PC-9 (cell line): ENCODE measurements at regions not wholly inside any gene's neighbourhood (a gene's known extent, or its start where the extent isn't known, plus 50 kb on each side); places are given as distances from the start of the nearest gene placed in this dataset.
"Not testable (repeated sequence)": the region's sequence is repeated elsewhere in the genome, so short reads cannot be mapped to it uniquely, and the experiment has no call there.

Experiments used
- BruUV-seq: library from RNA; stranded (reverse); fragments of 400-500 nt; replicated peaks from 2 replicates; lab custom pipeline; 2021; lab: Mats Ljungman, UMichigan
- CTCF ChIA-PET: fragments of 300-600 bp; sonication (Branson Sonifier 250); formaldehyde crosslinking; loops from one replicate; lab custom pipeline; 2022; ENCODE audit warnings: antibody characterized with exemption; lab: Charles Lee
- POLR2A ChIA-PET: fragments of 300-600 bp; sonication (Branson Sonifier 250); formaldehyde crosslinking; loops from one replicate; lab custom pipeline; 2022; ENCODE audit warnings: antibody characterized with exemption; ENCODE audit not compliant: unreplicated experiment; lab: Charles Lee
- DNase-seq, 2 experiments: peaks; one replicate each; pipeline versions ENCODE4 v3.0.0 to v3.0.0-alpha.2; 2015 to 2022; ENCODE audit warnings: mixed read lengths in 1 of 2
- H2AFZ ChIP-seq: fragments of 200-600 bp; sonication (generic); 2 replicates; pipeline ENCODE4 v1.8.1; 2017; ENCODE audit warnings: antibody characterized with exemption
- H3F3A ChIP-seq: fragments of 200-600 bp; sonication (generic); 2 replicates; pipeline ENCODE4 v1.8.1; 2017; ENCODE audit warnings: antibody characterized with exemption, mild to moderate bottlenecking, low read depth; ENCODE audit not compliant: insufficient read depth
- H3K27ac ChIP-seq: fragments of 200-600 bp; sonication (generic); 2 replicates; pipeline ENCODE4 v1.6.1; 2016; ENCODE audit warnings: mixed run types
- H3K27me3 ChIP-seq: fragments of 200-600 bp; sonication (generic); 2 replicates; pipeline ENCODE4 v1.6.1; 2016; ENCODE audit warnings: low read depth, mixed run types; ENCODE audit not compliant: insufficient read depth
- H3K36me3 ChIP-seq: fragments of 200-600 bp; sonication (generic); 2 replicates; pipeline ENCODE4 v1.6.1; 2016; ENCODE audit warnings: low read depth, mixed run types
- H3K4me1 ChIP-seq: fragments of 200-600 bp; sonication (generic); replicated peaks from 2 replicates; pipeline ENCODE4 v1.6.1; 2016; ENCODE audit warnings: mixed run types; ENCODE audit not compliant: insufficient read depth
- H3K4me2 ChIP-seq: fragments of 200-600 bp; sonication (generic); 2 replicates; pipeline ENCODE4 v1.6.1; 2017; ENCODE audit warnings: mixed run types
- H3K4me3 ChIP-seq: fragments of 200-600 bp; sonication (generic); 2 replicates; pipeline ENCODE4 v1.6.1; 2016; ENCODE audit warnings: mixed run types
- H3K79me2 ChIP-seq: fragments of 200-600 bp; sonication (generic); 2 replicates; pipeline ENCODE4 v1.6.1; 2017; ENCODE audit warnings: low read depth, mixed run types
- H3K9me2 ChIP-seq: fragments of 200-600 bp; sonication (generic); 2 replicates; pipeline ENCODE4 v1.8.1; 2017; ENCODE audit warnings: mild to moderate bottlenecking; ENCODE audit not compliant: insufficient read depth
- H3K9me3 ChIP-seq: fragments of 200-600 bp; sonication (generic); 2 replicates; pipeline ENCODE4 v1.8.1; 2016; ENCODE audit warnings: low read depth; ENCODE audit not compliant: insufficient read depth
- H4K20me1 ChIP-seq: fragments of 200-600 bp; sonication (generic); 2 replicates; pipeline ENCODE4 v1.8.1; 2017; ENCODE audit not compliant: insufficient read depth
- CTCF ChIP-seq: fragments of 200-600 bp; sonication (generic); conservative IDR thresholded peaks from 2 replicates; pipeline ENCODE4 v1.6.1; 2017; ENCODE audit warnings: mixed run types, antibody characterized with exemption, mild to moderate bottlenecking, moderate library complexity
- EZH2 ChIP-seq: fragments of 200-600 bp; sonication (generic); IDR thresholded peaks from 2 replicates; pipeline ENCODE4 v1.8.0; 2017; ENCODE audit warnings: antibody characterized with exemption, low read depth
- intact Hi-C: fragments of 100-400 bp; cut with micrococcal nuclease; formaldehyde crosslinking; loops from one replicate; pipeline ENCODE4 v1.10.0; 2022; ENCODE audit not compliant: unreplicated experiment

DNA sequence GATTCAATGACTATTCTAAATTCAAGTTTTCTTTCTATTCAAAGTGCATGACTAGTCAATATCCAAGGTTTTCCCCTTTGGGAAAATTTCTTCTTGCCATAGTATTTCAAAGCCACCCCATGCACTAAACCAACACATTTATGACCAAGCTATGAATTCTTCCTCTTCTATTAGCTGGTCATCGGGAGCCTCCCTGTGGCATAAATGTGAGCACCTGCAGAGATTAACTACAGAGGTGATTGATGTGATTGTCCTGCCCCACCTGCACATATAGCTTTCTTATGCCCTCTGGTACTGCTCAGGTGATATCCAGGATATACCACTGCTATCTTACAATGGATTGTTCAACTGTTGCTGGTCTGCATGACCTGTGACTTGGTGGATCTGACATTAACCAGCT lies 694.9 kb downstream of the ZBBX start:
- intact Hi-C loops = no loop called here
- Histone ChIP-seq H3K27ac (no peak overlapping the region), H3K36me3 (no peaks in the 10 kb centered on the region), H3K79me2 (no peaks in the 10 kb centered on the region), H3K27me3 (no peaks in the 10 kb centered on the region), H3K4me3 (no peak overlapping the region), H3K9me3 (no peaks in the 10 kb centered on the region), H3K4me1 (no peaks in the 10 kb centered on the region), H3F3A (no peaks in the 10 kb centered on the region), H4K20me1 (no peaks in the 10 kb centered on the region), H2AFZ (no peak overlapping the region), H3K4me2 (no peak overlapping the region), H3K9me2 (no peaks in the 10 kb centered on the region)
- 0 out of 2 replicates have a peak, but pooled peaks have one; percentile 33 for TF ChIP-seq CTCF
- no peak for TF ChIP-seq EZH2
- POLR2A ChIA-PET = no interaction called here
- BruUV-seq = no TSS peak
- no peak for DNase-seq
- CTCF ChIA-PET = no interaction called here

GRCh38 chr3:166684077-166684476 lies 696.0 kb downstream of the ZBBX start:
- intact Hi-C loops, POLR2A ChIA-PET, BruUV-seq: not testable (repeated sequence)

DNA sequence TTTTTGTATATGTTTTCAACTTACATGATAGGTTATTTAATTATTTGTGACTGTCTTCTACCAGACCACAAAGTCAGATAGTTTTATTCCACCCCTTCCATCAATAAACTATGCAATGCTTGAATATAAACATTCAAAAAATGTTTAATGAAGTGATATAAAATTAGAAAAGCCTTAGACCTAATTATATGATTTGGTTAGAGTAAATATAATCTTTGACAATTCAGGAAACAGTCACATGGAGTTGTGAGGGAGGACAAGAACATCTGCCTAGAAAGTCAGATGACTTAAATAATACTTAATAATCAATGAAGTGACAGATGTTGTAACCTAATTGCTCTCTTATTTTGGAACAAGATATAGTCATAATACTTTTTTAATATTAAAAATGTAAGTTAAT lies 710.3 kb downstream of the ZBBX start:
- POLR2A ChIA-PET = interaction anchor here (0.7 kb wide), 1 partner anchor 180 kb away, joined by 4 read pairs; no protein-coding TSS in a partner anchor
- H3K9me2 ChIP-seq = no peaks in the 10 kb centered on the region
- CTCF ChIA-PET = no interaction called here
- no peak overlapping the region for H3K4me2 ChIP-seq
- no peak overlapping the region for H3K27ac ChIP-seq
- H3K4me1 ChIP-seq = no peaks in the 10 kb centered on the region
- DNase-seq = no peak
- no peaks in the 10 kb centered on the region for H3K36me3 ChIP-seq
- H4K20me1 ChIP-seq = no peaks in the 10 kb centered on the region
- no TSS peak for BruUV-seq
- TF ChIP-seq CTCF (no peak), EZH2 (no peak)
- H3K9me3 ChIP-seq = no peaks in the 10 kb centered on the region
- H3K79me2 ChIP-seq = no peaks in the 10 kb centered on the region
- H2AFZ ChIP-seq = no peak overlapping the region
- H3F3A ChIP-seq = no peaks in the 10 kb centered on the region
- no peak overlapping the region for H3K4me3 ChIP-seq
- intact Hi-C loops = no loop called here
- no peaks in the 10 kb centered on the region for H3K27me3 ChIP-seq

More at GRCh38 chr3:166684077-166684476, 696.0 kb downstream of the ZBBX start:
- H3K4me2 ChIP-seq, H3K79me2 ChIP-seq, H3F3A ChIP-seq, H3K4me1 ChIP-seq, CTCF ChIA-PET, H3K36me3 ChIP-seq, DNase-seq, H3K4me3 ChIP-seq, H3K27ac ChIP-seq, H3K9me2 ChIP-seq, H2AFZ ChIP-seq, H4K20me1 ChIP-seq, H3K9me3 ChIP-seq, H3K27me3 ChIP-seq: not testable (repeated sequence)

GRCh38 chr3:166663194-166663593 lies 716.9 kb downstream of the ZBBX start:
- ChIA-PET CTCF (no interaction called here), POLR2A (no interaction called here)
- H3F3A ChIP-seq = no peaks in the 10 kb centered on the region
- no peak overlapping the region for H3K4me3 ChIP-seq
- H4K20me1 ChIP-seq = no peaks in the 10 kb centered on the region
- H2AFZ ChIP-seq = 0 out of 2 replicates have a peak overlapping the region, but pooled peaks have one; percentile 44
- intact Hi-C loops = no loop called here
- H3K27ac ChIP-seq = no peak overlapping the region
- H3K27me3 ChIP-seq = no peaks in the 10 kb centered on the region
- no peak overlapping the region for H3K4me2 ChIP-seq
- no peaks in the 10 kb centered on the region for H3K9me2 ChIP-seq
- H3K4me1 ChIP-seq = no peaks in the 10 kb centered on the region; the same call in 1 of the 2 replicates
- H3K36me3 ChIP-seq = 0 out of 2 replicates have a peak, but pooled peaks cover 4% of the 10 kb centered on the region
- H3K9me3 ChIP-seq = peaks cover 24% of the 10 kb centered on the region
- no TSS peak for BruUV-seq
- H3K79me2 ChIP-seq = no peaks in the 10 kb centered on the region
- DNase-seq = peak; percentile 32 to 69
- TF ChIP-seq EZH2 = no peak
- no peak for TF ChIP-seq CTCF
